Ectodermal cell (in vitro differentiated cells): ENCODE measurements at regions not wholly inside any gene's neighbourhood (a gene's known extent, or its start where the extent isn't known, plus 50 kb on each side); places are given as distances from the start of the nearest gene placed in this dataset.

ENCODE experiments used
- H3K27ac ChIP-seq: 2 replicates; pipeline ENCODE4 v1.7.0; 2013; ENCODE audit warnings: mild to moderate bottlenecking, low read depth, low read length; ENCODE audit not compliant: insufficient read depth, poor library complexity, severe bottlenecking
- H3K27me3 ChIP-seq: 2 replicates; pipeline ENCODE4 v1.7.0; 2013; ENCODE audit warnings: mild to moderate bottlenecking, low read length; ENCODE audit not compliant: insufficient read depth, control insufficient read depth, poor library complexity, severe bottlenecking
- H3K36me3 ChIP-seq: one replicate; pipeline ENCODE4 v1.7.0; 2013; ENCODE audit warnings: low read length; ENCODE audit not compliant: control insufficient read depth, insufficient read depth
- H3K4me1 ChIP-seq: one replicate; pipeline ENCODE4 v1.7.0; 2013; ENCODE audit warnings: low read length; ENCODE audit not compliant: control insufficient read depth, insufficient read depth
- H3K4me3 ChIP-seq: 2 replicates; pipeline ENCODE4 v1.7.0; 2013; ENCODE audit warnings: low read depth, low read length, control low read depth; ENCODE audit not compliant: insufficient read depth
- H3K9me3 ChIP-seq: 2 replicates; pipeline ENCODE4 v1.7.0; 2013; ENCODE audit warnings: mild to moderate bottlenecking, low read length, moderate library complexity; ENCODE audit not compliant: control insufficient read depth
- WGBS, 2 experiments: methylation state at CpG; one replicate each; pipeline ENCODE4 v1.1.7; 2013; ENCODE audit warnings: missing lambda C conversion rate in 2 of 2; 5-methylcytosine and 5-hydroxymethylcytosine counted together

- H3K27me3 ChIP-seq: no peaks in the 10 kb centered on the region
Measured at GRCh38 chr4:186930024-186930423, 206.4 kb upstream of the FAT1 start.

DNA sequence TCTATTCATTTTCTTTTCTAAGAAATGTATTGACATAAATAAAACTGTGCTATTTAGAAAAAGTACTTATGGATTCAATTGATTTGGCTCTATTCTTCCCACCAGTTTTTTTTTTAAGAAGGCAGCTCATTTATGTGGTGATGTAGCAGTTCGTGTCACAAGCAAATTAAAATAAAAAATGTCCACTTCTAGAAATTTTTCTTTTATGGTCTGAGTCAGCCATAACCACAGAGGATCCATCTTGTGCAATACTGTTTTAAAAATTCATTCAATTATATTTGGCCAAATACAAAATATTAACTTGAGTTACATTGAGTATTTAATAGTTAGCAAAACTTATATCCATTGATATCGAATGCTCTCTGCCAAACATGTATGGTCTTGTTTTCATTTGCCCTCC is 207.9 kb upstream of the FAT1 start:
- Histone ChIP-seq H3K36me3 (no peaks in the 10 kb centered on the region), H3K4me3 (no peak overlapping the region), H3K27me3 (no peaks in the 10 kb centered on the region), H3K4me1 (peaks cover 5% of the 10 kb centered on the region), H3K27ac (no peak overlapping the region), H3K9me3 (no peaks in the 10 kb centered on the region)
- WGBS, 2 experiments: 100% methylated on average over 1 to 2 of the region's 2 CpGs

More at GRCh38 chr4:186930024-186930423, 206.4 kb upstream of the FAT1 start:
- WGBS, 2 experiments: 96% methylated on average over 15 of the region's 15 CpGs
- no peaks in the 10 kb centered on the region for H3K9me3 ChIP-seq
- no peak overlapping the region for H3K27ac ChIP-seq
- H3K36me3 ChIP-seq: no peaks in the 10 kb centered on the region
- peaks cover 5% of the 10 kb centered on the region for H3K4me1 ChIP-seq
- H3K4me3 ChIP-seq: no peak overlapping the region

- Histone ChIP-seq H3K9me3 (no peaks in the 10 kb centered on the region), H3K27me3 (no peaks in the 10 kb centered on the region), H3K27ac (no peak overlapping the region), H3K4me3 (no peak overlapping the region), H3K36me3 (no peaks in the 10 kb centered on the region), H3K4me1 (peaks cover 5% of the 10 kb centered on the region)
- 61 to 66% methylated on average over 5 of the region's 5 CpGs for WGBS, 2 experiments
Measured at GRCh38 chr4:186932196-186932595, 208.5 kb upstream of the FAT1 start.

DNA sequence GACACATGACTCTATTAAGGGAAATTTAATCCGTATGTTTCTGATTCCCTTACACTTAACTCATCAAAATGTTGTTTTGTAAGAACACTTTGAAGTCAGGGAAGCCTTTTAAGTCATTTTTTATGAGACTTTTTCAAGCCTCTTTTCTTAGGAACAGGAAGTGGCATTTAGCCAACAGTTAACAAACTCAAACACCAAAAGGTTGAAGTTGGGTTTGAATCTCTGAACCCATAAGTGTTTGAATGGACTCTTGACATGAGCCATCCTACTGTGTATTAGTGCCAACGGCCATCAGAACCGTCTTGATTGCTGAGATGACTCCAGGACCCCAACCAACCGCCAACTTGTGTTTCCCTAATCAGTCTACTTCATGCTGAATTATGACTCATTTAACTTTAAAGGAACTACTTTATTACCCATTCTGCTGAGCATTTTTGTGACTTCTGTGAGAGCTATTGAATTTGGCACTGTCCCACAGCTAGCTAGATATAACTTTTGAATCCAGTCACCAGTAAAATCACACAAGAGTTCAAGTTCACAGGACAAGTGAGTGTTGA is 209.1 kb upstream of the FAT1 start:
- H3K4me1 ChIP-seq: peaks cover 5% of the 10 kb centered on the region
- WGBS, 2 experiments: 92 to 97% methylated on average over 4 of the region's 4 CpGs
- no peaks in the 10 kb centered on the region for H3K36me3 ChIP-seq
- H3K4me3 ChIP-seq: no peak overlapping the region
- no peaks in the 10 kb centered on the region for H3K27me3 ChIP-seq
- no peak overlapping the region for H3K27ac ChIP-seq
- H3K9me3 ChIP-seq: no peaks in the 10 kb centered on the region

DNA sequence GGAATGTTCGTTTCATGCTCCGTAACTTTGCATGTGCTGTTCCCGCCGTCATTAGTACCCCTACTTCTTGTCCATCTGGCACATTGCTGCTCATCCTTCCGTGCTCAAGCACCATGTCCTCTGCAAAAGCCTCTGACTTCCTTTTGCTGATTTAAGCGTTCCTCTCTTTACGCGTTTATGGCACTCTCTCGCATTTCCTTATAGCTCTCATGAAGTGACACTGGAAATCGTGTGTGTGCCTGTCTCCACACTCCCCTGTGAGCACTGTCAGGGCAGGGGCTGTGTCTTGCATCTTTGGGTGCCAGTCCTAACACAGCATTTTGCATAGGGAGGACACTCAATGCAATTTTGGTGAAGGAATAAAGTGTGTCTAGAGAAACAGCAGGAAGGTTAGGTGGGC is 210.6 kb upstream of the FAT1 start:
- no peaks in the 10 kb centered on the region for H3K36me3 ChIP-seq
- no peaks in the 10 kb centered on the region for H3K9me3 ChIP-seq
- H3K4me1 ChIP-seq: peaks cover 5% of the 10 kb centered on the region
- no peak overlapping the region for H3K4me3 ChIP-seq
- H3K27me3 ChIP-seq: no peaks in the 10 kb centered on the region
- no peak overlapping the region for H3K27ac ChIP-seq
- 95 to 97% methylated on average over 10 of the region's 10 CpGs for WGBS, 2 experiments

- no peaks in the 10 kb centered on the region for H3K36me3 ChIP-seq
- no peak overlapping the region for H3K4me3 ChIP-seq
- H3K27me3 ChIP-seq: no peaks in the 10 kb centered on the region
- no peaks in the 10 kb centered on the region for H3K9me3 ChIP-seq
- H3K4me1 ChIP-seq: peaks cover 5% of the 10 kb centered on the region
- H3K27ac ChIP-seq: no peak overlapping the region
- 90 to 93% methylated on average over 8 of the region's 8 CpGs for WGBS, 2 experiments
Measured at GRCh38 chr4:186934841-186935443, 211.3 kb upstream of the FAT1 start.

DNA sequence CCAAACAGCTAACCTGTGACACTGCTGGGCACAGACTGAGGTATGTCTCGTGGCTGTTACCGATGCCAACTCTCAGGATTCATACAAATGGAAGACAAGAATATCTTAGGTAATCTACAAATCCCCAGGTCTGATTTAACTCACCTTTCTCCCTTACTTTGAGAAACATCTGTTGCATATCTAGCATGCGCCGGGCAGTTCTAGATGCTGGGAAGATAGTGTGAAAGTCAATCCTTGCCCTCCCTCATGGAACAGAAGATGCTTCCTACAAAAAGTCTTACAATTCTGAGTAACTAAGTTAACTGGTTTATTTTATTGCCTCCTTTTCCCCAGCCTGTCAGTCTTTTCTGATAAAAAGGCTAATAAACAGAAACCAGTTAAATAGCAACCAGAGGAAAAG is 212.2 kb upstream of the FAT1 start:
- peaks cover 5% of the 10 kb centered on the region for H3K4me1 ChIP-seq
- no peaks in the 10 kb centered on the region for H3K36me3 ChIP-seq
- H3K27me3 ChIP-seq: no peaks in the 10 kb centered on the region
- WGBS, 2 experiments: 92 to 95% methylated on average over 4 of the region's 4 CpGs
- no peak overlapping the region for H3K4me3 ChIP-seq
- H3K9me3 ChIP-seq: no peaks in the 10 kb centered on the region
- no peak overlapping the region for H3K27ac ChIP-seq

- no peaks in the 10 kb centered on the region for H3K9me3 ChIP-seq
- no peak overlapping the region for H3K4me3 ChIP-seq
- H3K27me3 ChIP-seq: no peaks in the 10 kb centered on the region
- no peaks in the 10 kb centered on the region for H3K36me3 ChIP-seq
- WGBS, 2 experiments: 91 to 92% methylated on average over 9 of the region's 9 CpGs
- no peak overlapping the region for H3K27ac ChIP-seq
- H3K4me1 ChIP-seq: peaks cover 4% of the 10 kb centered on the region
Measured at GRCh38 chr4:186936496-186937375, 213.1 kb upstream of the FAT1 start.

DNA sequence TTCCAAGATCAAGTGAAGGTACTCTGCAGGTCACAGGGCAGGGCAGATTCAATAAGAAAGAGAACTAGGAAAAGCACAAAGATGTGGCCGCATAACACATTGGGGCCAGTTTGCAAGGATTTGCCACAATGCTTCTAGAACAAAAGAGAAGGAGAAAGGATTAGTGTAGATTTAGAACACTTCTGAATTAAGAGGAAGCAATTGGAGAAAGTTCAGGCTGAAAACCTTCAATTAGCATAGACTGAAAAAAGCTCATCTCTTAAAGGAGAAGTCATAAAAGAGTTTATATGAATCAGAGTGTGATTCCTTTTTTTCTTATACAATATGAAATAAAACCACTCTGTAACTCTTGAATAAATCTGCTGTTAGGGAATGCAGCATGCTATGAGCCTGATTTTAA is 215.6 kb upstream of the FAT1 start:
- WGBS, 2 experiments: 48 to 60% methylated on average over 1 of the region's 1 CpG
- Histone ChIP-seq H3K4me1 (peaks cover 15% of the 10 kb centered on the region), H3K36me3 (no peaks in the 10 kb centered on the region), H3K9me3 (no peaks in the 10 kb centered on the region), H3K27ac (no peak overlapping the region), H3K4me3 (no peak overlapping the region), H3K27me3 (no peaks in the 10 kb centered on the region)

DNA sequence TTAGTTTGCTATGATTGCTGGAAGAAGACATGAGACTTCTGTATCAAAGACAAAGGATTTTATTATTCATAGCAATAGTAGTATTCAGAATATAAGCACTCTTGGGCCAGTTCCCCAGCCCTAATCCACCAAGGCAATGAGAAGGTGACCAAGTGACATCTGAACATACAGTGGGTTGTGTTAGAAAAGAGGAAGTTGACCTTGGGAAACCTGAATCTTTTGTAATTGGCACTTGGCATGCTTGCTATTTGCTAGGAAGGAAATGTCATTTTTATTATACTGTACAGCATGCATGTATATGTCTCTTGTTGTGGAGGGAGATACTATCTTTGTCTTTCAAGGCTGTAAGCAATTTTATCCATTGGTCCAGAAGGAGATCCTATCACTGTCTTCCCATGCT is 216.1 kb upstream of the FAT1 start:
- no peaks in the 10 kb centered on the region for H3K9me3 ChIP-seq
- H3K4me1 ChIP-seq: peaks cover 15% of the 10 kb centered on the region
- H3K27ac ChIP-seq: no peak overlapping the region
- H3K27me3 ChIP-seq: no peaks in the 10 kb centered on the region
- no peak overlapping the region for H3K4me3 ChIP-seq
- no peaks in the 10 kb centered on the region for H3K36me3 ChIP-seq
